Activated CD4-positive, alpha-beta T cell treated with anti-CD3 and anti-CD28 coated beads, Interleukin-2, amount 50 U/mL, for 48 hours (primary cell): ENCODE measurements at regions not wholly inside any gene's neighbourhood (a gene's known extent, or its start where the extent isn't known, plus 50 kb on each side); places are given as distances from the start of the nearest gene placed in this dataset.
"Not testable (repeated sequence)": the region's sequence is repeated elsewhere in the genome, so short reads cannot be mapped to it uniquely, and the experiment has no call there.

Experiments used
- DNase-seq, 2 experiments: peaks; one replicate each; pipeline ENCODE4 v3.0.0-alpha.2; 2020

DNA sequence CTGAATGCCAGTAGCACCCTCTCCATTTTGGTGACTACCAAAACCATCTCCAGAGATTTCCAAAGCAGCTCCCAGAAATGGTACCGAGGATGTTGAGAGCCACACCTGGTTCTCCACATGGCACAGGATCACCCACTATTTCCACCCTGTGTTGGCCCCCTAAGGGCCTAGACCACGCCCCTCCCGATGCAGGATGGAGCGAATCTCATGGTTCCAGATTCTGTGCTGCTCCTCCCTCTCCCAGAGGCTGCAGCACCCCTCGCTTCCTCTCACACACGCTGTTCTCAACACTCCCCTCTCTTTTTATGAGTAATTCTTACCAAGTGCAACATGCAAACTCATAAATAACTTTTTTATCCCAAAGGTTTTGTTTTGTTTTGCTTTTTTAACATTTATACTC, 571.5 kb downstream of the STK39 start:
- DNase-seq = no peak

- no peak for DNase-seq
Measured at GRCh38 chr2:167670588-167670987, 576.8 kb downstream of the STK39 start.

- no peak for DNase-seq
Measured at GRCh38 chr2:167653131-167653530, 594.3 kb downstream of the STK39 start.

DNA sequence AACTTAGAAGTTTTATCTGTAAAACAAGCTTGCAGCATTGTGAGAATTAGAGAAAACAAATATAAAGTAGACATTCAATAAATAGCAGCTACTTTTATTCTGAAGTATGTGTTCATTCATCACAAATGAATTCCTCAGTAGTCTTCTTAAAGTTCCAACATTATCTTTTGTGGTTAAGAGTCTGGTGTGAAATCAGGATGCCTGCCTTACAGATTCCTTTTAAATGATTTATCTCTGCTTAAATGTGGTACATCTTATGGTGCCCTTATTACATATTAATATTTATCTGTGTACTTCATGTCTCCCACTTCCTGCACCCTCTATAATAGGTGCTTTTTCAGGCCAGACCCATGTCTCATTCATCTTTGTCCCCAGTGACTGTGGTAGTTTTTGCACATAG, 595.0 kb downstream of the STK39 start:
- DNase-seq = no peak

DNA sequence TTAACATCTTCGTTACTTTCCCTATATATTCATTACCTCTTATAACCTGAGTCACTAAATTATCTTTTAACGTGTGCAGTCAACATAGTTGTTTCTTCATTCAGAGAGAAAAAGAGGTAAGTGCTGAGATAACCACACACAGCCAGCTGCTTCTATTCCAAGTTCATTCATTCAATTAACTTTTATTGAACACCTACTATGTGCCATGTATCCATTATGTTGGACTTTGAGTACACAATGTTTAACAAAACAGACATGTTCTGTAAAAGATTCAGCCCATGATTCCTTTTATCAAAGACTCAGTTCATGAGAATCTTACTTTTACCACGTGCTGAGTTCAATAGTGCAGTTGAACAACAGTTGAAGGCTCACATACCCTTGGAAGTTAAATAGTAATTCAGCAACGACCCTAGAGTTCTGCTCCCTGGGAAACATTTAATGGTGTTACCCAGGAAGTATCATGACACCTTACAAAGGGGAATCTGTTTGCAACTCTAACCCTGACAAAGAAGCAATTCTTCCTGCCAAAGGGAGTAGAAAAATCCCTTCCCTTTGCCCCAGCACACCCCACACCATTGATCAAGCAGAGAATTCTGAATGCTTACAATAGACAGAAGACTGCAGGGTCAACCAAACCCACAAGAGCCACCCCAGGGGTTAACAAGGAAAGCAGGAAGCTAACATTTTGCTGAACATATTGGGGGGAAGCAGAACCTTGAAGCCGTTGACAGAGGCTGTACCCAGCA, 595.8 kb downstream of the STK39 start:
- DNase-seq = no peak

DNA sequence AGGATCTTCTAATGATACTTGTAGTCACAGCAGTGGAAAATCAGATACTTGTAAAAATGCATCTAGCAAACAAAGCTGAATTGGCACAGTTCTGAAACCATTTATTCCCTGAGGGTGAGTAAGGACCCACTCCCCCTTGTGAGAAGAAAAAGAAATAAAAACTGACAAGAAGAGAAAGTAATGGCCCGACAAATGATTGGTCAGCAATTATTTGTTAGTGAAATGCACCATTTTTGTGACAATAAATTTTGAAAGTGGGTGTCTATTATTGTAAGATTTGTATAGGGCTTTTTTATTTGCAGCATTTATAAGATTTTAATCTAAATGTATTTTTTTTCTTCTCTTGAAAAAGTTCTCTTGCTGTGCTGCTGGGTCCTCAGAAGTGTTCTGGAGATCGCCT, 600.8 kb downstream of the STK39 start:
- DNase-seq = no peak

DNA sequence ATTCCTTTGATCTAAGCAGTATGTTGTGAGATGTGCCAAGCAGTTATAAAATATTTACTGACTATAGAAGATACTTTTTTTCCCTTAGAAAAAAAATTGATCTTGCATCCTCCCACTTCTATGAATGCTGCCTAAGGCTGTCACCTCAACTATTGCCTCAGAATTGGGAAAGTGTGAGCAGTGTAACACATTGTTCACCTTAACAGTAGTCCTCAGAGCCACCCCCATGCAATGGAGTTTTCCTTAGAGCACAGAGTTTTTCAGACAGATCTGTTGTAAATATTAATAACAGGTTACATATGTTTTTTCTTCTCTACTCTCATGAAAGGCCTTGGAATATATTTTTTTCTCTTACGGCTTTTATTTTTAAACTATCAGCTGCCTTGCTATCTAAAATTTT, 607.3 kb downstream of the STK39 start:
- no peak for DNase-seq

DNA sequence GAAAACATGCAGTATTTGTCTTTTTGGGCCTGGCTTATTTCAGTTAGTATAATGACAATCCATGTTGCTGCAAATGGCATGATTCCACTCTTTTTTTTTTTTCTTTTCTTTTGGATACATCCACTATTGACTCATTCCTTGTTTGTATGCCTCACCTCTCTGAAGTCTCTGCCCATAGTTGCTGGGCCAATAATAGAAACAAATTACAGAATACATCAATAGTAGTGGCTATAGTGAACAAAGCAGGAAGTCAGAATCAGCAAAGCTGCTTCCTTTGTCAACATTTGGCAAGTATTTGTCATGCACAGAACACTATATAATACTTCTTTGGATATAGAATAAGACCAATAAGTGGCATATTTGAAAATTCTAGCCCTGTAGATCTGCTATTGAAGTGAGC, 609.7 kb downstream of the STK39 start:
- no peak for DNase-seq

DNA sequence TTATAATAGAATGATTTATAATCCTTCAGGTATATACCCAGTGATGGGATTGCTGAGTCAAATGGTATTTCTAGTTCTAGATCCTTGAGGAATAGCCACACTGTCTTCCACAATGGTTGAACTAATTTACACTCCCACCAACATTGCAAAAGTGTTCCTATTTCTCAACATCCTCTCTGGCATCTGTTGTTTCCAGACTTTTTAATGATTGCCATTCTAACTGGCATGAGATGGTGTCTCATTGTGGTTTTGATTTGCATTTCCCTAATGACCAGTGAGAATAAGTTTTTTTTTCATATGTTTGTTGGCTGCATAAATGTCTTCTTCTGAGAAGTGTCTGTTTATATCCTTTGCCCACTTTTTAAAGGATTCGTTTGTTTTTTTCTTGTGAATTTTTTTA, 615.1 kb downstream of the STK39 start:
- not testable (repeated sequence) for DNase-seq

GRCh38 chr2:167626961-167627360, 620.4 kb downstream of the STK39 start:
- DNase-seq = no peak

- no peak for DNase-seq
Measured at GRCh38 chr2:167626301-167626700, 621.1 kb downstream of the STK39 start.

GRCh38 chr2:167616997-167617396, 630.4 kb downstream of the STK39 start:
- no peak for DNase-seq

GRCh38 chr2:167613471-167613870, 633.9 kb downstream of the STK39 start:
- DNase-seq = no peak

- DNase-seq = no peak
Measured at GRCh38 chr2:167608487-167608886, 638.9 kb downstream of the STK39 start.

GRCh38 chr2:167607731-167608130, 639.7 kb downstream of the STK39 start:
- no peak for DNase-seq

- DNase-seq = no peak
Measured at GRCh38 chr2:167607211-167607610, 640.2 kb downstream of the STK39 start.

- DNase-seq = no peak
Measured at GRCh38 chr2:167602122-167602521, 645.3 kb downstream of the STK39 start.

GRCh38 chr2:167599219-167599618, 648.2 kb downstream of the STK39 start:
- DNase-seq = no peak

DNA sequence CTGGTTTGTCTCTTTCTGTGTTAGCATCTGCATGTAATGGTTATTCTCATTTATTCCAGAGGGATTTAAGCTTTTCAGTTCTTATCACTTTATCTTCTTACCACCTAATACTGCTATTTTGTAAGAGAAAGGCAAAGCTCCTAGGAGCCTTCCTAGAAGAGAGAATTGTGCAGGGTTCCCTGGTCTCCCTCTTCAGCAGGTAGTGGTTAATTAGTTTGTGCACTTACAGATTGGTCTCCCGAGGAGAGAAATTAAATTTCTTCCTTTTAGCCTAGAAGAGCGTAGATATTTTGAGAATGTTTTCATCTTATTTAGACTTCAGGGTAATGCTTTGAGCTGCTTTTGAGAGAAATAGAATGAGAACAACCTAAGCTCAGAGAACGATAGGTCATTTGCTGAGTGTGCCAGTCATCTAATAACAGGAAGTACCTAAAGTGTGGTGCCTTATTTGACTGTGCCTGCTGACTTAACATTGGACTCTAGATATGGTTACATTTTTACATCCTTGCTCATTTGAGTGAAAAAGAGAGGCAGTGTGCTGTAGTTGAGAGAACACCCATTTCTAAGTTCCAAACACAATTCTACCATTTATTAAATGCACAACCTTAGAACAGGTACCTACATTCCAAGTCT, 651.4 kb downstream of the STK39 start:
- no peak for DNase-seq

GRCh38 chr2:167595021-167595420, 652.4 kb downstream of the STK39 start:
- no peak for DNase-seq

DNA sequence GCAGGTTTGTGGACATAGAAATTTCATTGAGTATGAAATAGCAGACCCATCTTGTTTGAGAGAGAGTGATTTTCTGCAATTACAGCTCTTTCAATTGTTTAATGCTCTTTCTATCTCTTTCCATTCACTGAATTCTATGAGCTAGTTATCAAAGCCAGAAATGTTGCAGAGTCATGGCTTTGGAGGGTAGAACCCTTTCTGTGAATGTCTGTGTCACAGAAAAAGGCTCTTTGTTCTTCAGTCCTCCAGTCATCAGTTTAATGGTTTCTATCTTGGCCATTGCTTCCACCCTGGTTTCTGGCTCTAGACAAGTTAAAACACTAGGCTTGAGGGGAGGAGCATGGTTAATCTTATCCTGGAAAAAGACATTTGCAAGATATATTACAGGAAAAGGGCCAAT, 655.0 kb downstream of the STK39 start:
- DNase-seq = no peak

DNA sequence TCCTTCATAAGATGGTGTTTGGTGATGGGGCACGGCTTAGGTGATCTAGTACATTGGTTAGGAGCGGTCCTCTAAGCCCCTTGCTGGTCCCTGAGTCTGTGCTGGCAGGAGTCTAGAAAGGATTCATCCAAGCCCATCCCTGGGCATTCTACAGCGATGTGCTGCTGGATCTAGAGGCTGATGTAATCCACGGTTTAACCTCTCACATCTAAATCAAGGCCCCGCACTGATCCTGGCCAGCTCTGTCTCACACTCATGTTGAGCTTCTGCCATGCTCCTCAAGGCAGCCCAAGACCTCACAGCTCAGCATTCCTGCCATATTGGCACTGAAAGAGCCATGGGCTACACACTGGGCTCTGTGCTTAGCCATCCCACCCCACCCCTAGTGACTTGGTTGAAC, 664.8 kb downstream of the STK39 start:
- no peak for DNase-seq

DNA sequence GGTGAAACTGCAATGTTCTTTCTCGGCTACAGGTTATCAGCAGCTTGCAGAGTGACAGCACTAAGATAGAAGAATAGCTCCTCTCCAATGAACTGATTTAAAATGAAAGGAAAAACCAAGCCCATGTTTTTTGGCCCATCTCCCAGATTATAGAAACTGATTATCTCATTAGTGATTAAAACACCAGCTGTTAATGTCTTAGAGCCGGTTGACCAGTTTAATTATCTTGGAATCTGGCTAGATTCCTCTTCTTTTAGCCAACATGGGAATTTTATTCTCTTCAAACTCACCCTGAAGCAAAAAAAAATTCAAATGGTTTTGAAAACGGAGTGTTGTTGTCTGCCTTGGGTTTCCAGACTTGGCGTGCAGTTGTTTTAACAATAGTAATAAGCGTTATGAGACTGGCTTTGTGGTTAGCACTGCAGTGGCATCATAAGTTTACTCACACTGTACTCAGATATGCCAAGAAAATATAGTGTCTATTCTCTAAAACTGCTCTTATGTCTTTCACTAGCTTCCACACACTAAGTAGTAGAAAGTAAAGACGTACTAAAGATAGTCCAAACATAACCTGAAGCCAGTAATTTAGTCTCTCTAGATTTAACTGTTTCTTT, 665.3 kb downstream of the STK39 start:
- no peak for DNase-seq

GRCh38 chr2:167579826-167580225, 667.6 kb downstream of the STK39 start:
- no peak for DNase-seq
